Neural crest cell (in vitro differentiated cells): ENCODE measurements at regions not wholly inside any gene's neighbourhood (a gene's known extent, or its start where the extent isn't known, plus 50 kb on each side); places are given as distances from the start of the nearest gene placed in this dataset.
A peak's percentile ranks its signal among the peaks of the same experiment; 100 is the strongest.

Source experiments
- DNase-seq: peaks from one replicate; pipeline ENCODE4 v3.0.0; 2021; ENCODE audit warnings: low read depth, mixed read lengths, low spot score
- H3K27ac Mint-ChIP-seq: one replicate; pipeline ENCODE4 v1.8.0; 2021; ENCODE audit warnings: mild to moderate bottlenecking, mixed read lengths; ENCODE audit not compliant: unreplicated experiment
- H3K27me3 Mint-ChIP-seq: 2 replicates; pipeline ENCODE4 v1.8.0; 2021; ENCODE audit warnings: low read depth, mild to moderate bottlenecking, mixed read lengths
- H3K36me3 Mint-ChIP-seq: 2 replicates; pipeline ENCODE4 v1.8.0; 2021; ENCODE audit warnings: low read depth, mild to moderate bottlenecking, mixed read lengths
- H3K4me1 Mint-ChIP-seq: 2 replicates; pipeline ENCODE4 v1.8.0; 2021; ENCODE audit warnings: mixed read lengths
- H3K4me3 Mint-ChIP-seq: one replicate; pipeline ENCODE4 v1.8.0; 2021; ENCODE audit warnings: mild to moderate bottlenecking, mixed read lengths
- H3K9me3 Mint-ChIP-seq: 2 replicates; pipeline ENCODE4 v1.8.0; 2021; ENCODE audit warnings: mixed read lengths
- TF ChIP-seq, protein P1 (sequence below): fragments of 200-600 bp; sonication (generic); conservative IDR thresholded peaks from 2 replicates; pipeline ENCODE4 v1.5.0; 2021; ENCODE audit warnings: antibody characterized with exemption, mild to moderate bottlenecking

DNA sequence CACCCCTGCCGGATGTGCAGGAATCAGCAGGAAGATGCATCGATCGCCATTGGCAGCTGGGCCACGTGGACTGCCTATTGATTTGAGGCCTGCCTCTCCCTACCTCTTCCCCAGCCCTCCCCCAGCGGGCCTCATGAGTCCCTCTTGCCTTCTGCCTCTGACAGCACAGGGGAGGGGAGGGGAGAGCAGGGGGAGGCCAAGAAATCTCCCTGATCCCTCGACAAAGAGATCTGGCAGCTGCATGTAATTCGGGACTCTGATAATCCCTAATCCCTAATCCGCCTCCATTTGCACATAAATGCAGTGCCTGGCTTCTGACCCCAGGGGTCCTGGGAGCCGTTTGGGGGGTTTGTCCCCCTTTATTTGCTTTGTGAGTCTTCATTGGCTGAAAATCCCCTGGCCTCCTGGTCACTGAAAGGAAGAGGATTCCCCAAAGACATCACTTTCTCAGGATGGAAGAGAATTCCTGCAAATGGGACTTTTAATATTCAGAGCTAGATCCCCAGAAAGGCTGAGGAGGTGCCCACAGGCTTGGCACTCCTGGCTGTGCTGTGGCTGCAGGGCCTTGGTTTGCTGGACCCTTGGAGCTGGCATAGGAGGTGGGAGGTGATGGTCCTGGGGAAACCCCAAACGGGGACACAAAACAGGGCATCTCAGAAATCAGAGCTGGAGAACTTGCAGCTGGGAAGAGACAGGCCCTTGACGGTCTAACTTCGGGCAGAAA is 239.4 kb upstream of the POU3F1 start:
- H3K27me3 Mint-ChIP-seq, result no peaks in the 10 kb centered on the region
- TF ChIP-seq, protein P1, sequence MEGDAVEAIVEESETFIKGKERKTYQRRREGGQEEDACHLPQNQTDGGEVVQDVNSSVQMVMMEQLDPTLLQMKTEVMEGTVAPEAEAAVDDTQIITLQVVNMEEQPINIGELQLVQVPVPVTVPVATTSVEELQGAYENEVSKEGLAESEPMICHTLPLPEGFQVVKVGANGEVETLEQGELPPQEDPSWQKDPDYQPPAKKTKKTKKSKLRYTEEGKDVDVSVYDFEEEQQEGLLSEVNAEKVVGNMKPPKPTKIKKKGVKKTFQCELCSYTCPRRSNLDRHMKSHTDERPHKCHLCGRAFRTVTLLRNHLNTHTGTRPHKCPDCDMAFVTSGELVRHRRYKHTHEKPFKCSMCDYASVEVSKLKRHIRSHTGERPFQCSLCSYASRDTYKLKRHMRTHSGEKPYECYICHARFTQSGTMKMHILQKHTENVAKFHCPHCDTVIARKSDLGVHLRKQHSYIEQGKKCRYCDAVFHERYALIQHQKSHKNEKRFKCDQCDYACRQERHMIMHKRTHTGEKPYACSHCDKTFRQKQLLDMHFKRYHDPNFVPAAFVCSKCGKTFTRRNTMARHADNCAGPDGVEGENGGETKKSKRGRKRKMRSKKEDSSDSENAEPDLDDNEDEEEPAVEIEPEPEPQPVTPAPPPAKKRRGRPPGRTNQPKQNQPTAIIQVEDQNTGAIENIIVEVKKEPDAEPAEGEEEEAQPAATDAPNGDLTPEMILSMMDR, result no peak
- no peak overlapping the region for H3K27ac Mint-ChIP-seq

DNA sequence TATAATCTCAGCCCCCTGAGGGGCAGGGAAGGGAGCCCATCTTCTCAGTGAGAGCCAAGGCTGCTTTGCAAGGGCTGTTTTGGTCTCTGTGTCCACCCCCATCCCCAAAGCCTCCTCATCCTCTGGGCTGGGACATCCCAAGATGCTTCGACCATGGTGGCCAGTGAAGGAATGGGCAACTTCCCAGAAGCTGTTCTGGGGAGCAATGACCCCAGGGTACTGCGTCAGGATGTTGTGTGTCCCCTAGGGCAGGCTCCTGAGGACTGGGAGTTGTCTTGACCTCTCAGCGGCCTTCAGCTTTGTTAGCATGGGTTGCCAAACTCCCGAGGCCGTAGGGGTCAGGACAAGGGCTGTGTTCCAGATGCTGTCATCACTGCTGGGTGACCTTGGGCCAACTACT is 238.4 kb upstream of the POU3F1 start:
- no peak for DNase-seq
- TF ChIP-seq, protein P1, result no peak
- H3K27me3 Mint-ChIP-seq, result no peaks in the 10 kb centered on the region
- H3K36me3 Mint-ChIP-seq, result peaks cover under 1% of the 10 kb centered on the region
- peaks cover 43% of the 10 kb centered on the region for H3K4me1 Mint-ChIP-seq
- peaks cover 4% of the 10 kb centered on the region for H3K9me3 Mint-ChIP-seq
- no peak overlapping the region for H3K27ac Mint-ChIP-seq
- no peak overlapping the region for H3K4me3 Mint-ChIP-seq

More for the DNA sequence above, 239.4 kb upstream of the POU3F1 start:
- no peaks in the 10 kb centered on the region for H3K9me3 Mint-ChIP-seq
- no peaks in the 10 kb centered on the region for H3K36me3 Mint-ChIP-seq
- peaks cover 44% of the 10 kb centered on the region for H3K4me1 Mint-ChIP-seq
- H3K4me3 Mint-ChIP-seq, result no peak overlapping the region
- no peak for DNase-seq

- DNase-seq, result no peak
- H3K9me3 Mint-ChIP-seq, result peaks cover 12% of the 10 kb centered on the region
- TF ChIP-seq, protein P1, result no peak
- H3K27ac Mint-ChIP-seq, result peak overlapping the region; percentile 95
- H3K4me1 Mint-ChIP-seq, result peaks cover 43% of the 10 kb centered on the region
- peaks cover 9% of the 10 kb centered on the region for H3K36me3 Mint-ChIP-seq
- H3K4me3 Mint-ChIP-seq, result peak overlapping the region; percentile 35
- H3K27me3 Mint-ChIP-seq, result no peaks in the 10 kb centered on the region
These were observed 237.3 kb upstream of the POU3F1 start for GRCh38 chr1:38283696-38284470.

DNA sequence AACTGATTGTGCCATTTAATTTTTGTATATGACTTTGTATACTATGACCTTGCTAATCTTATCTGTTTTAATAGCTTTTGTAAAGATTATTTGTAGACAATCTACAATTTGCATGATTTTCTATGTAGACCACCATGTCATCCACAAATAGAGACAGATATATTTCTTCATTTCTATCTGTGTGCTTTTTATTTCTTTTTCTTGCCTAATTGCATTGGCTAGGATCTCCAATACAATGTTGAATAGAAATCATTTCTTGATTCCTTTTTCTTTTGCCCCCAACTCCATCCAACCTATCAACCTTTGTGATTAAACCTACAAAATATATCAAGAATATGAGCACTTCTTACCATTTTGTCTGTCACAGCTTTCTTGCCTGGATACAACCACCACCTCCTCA is 232.6 kb upstream of the POU3F1 start:
- no peak overlapping the region for H3K4me3 Mint-ChIP-seq
- H3K27ac Mint-ChIP-seq, result no peak overlapping the region
- H3K36me3 Mint-ChIP-seq, result peaks cover 15% of the 10 kb centered on the region
- DNase-seq, result no peak
- peaks cover 33% of the 10 kb centered on the region for H3K4me1 Mint-ChIP-seq
- peaks cover 16% of the 10 kb centered on the region for H3K9me3 Mint-ChIP-seq
- TF ChIP-seq, protein P1, result no peak
- H3K27me3 Mint-ChIP-seq, result no peaks in the 10 kb centered on the region

DNA sequence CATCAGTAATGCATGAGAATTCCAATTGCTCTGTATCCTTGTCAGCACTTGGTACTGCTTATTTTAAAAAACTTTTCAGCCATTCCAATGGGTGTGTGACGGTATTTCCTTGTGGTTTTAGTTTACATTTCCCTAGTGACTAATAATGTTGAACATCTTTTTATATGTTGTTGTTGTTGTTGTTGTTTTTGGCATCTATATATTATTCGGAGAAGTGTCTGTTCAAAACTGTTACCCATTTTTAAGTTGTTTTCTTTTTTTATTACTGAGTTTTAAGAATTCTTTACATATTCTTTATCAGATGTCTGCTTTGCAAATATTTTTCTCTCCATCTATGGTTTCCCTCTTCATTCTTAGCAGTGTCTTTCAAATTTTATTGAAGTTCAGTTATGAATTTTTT is 231.1 kb upstream of the POU3F1 start:
- Mint-ChIP-seq H3K9me3 (peaks cover 16% of the 10 kb centered on the region), H3K27ac (no peak overlapping the region), H3K4me3 (no peak overlapping the region), H3K4me1 (peaks cover 39% of the 10 kb centered on the region), H3K27me3 (no peaks in the 10 kb centered on the region), H3K36me3 (peaks cover 15% of the 10 kb centered on the region)
- DNase-seq, result no peak
- TF ChIP-seq, protein P1, result no peak
